Prostate gland (tissue), 2 donors: ENCODE measurements at regions not wholly inside any gene's neighbourhood (a gene's known extent, or its start where the extent isn't known, plus 50 kb on each side); places are given as distances from the start of the nearest gene placed in this dataset.

ENCODE experiments used
- DNase-seq: peaks from one replicate; pipeline ENCODE4 v3.0.0-alpha.2; 2019; ENCODE audit warnings: low spot score
- H3K27ac ChIP-seq, 2 donors: fragments of 200-600 bp; sonication (generic); 2 replicates each; pipeline ENCODE4 v1.5.1; 2017 to 2019
- H3K27me3 ChIP-seq: fragments of 200-600 bp; sonication (generic); replicated peaks from 2 replicates; pipeline ENCODE4 v1.5.1; 2019; ENCODE audit not compliant: insufficient read depth
- H3K36me3 ChIP-seq, 2 donors: fragments of 200-600 bp; sonication (generic); 1 replicate in 1 of 2; 2 replicates in 1 of 2; pipeline versions ENCODE4 v1.5.1 to v1.8.1; 2017 to 2019
- H3K4me1 ChIP-seq: fragments of 200-600 bp; sonication (generic); replicated peaks from 2 replicates; pipeline ENCODE4 v1.5.1; 2019
- H3K4me3 ChIP-seq, 2 donors: fragments of 200-600 bp; sonication (generic); 2 replicates each; pipeline ENCODE4 v1.5.1; 2017 to 2019
- H3K9me3 ChIP-seq: fragments of 200-600 bp; sonication (generic); 2 replicates; pipeline ENCODE4 v1.5.1; 2017
- POLR2A ChIP-seq: fragments of 450-650 bp; IDR thresholded peaks from one replicate; pipeline ENCODE4 v1.6.1; 2016; ENCODE audit warnings: antibody characterized with exemption, mild to moderate bottlenecking
- POLR2AphosphoS5 ChIP-seq: sonication (generic); formaldehyde crosslinking; IDR thresholded peaks from one replicate; pipeline ENCODE4 v1.6.1; 2017; ENCODE audit warnings: antibody characterized with exemption
- WGBS: methylation state at CpG from one replicate; pipeline ENCODE4 v1.1.5; 2018; 5-methylcytosine and 5-hydroxymethylcytosine counted together
- intact Hi-C: fragments of 100-400 bp; cut with DNase I; formaldehyde crosslinking; loops from one replicate; pipeline ENCODE4 v1.14.2; 2022
- TF ChIP-seq, protein P1 (sequence below), 4 experiments: fragments of 200-600 bp in 2 of 4; fragments of 450-650 bp in 2 of 4; sonication (generic) in 2 of 4; IDR thresholded peaks; 1 replicate in 3 of 4; 2 replicates in 1 of 4; pipeline ENCODE4 v1.5.1; 2016 to 2019; ENCODE audit warnings: antibody characterized with exemption in 4 of 4, mild to moderate bottlenecking in 2 of 4, moderate library complexity in 2 of 4

DNA sequence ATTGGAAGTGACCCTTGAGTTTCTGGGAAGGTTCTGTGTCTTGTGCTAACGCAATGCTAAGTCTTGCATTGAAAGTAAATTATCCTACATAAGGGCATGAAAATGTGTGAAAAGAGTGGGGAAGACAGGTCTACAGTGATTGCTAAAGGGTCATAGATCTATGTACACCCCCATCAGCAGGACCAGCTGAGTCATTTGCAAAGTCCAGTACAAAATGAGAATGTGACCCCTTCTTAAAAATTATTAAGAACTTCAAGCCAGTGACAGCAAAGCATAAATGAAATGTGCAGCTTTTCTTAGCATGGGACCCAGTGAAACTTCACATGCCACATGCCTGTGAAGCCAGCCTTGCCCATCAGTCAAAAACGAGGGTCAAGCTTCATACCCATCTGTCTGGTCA lies 640.7 kb upstream of the MKI67 start:
- TF ChIP-seq, protein P1, sequence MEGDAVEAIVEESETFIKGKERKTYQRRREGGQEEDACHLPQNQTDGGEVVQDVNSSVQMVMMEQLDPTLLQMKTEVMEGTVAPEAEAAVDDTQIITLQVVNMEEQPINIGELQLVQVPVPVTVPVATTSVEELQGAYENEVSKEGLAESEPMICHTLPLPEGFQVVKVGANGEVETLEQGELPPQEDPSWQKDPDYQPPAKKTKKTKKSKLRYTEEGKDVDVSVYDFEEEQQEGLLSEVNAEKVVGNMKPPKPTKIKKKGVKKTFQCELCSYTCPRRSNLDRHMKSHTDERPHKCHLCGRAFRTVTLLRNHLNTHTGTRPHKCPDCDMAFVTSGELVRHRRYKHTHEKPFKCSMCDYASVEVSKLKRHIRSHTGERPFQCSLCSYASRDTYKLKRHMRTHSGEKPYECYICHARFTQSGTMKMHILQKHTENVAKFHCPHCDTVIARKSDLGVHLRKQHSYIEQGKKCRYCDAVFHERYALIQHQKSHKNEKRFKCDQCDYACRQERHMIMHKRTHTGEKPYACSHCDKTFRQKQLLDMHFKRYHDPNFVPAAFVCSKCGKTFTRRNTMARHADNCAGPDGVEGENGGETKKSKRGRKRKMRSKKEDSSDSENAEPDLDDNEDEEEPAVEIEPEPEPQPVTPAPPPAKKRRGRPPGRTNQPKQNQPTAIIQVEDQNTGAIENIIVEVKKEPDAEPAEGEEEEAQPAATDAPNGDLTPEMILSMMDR (IDR thresholded peaks at IDR 0.05), result no peak
- TF ChIP-seq POLR2AphosphoS5, result no peak
- TF ChIP-seq POLR2A, result no peak
- Histone ChIP-seq H3K9me3 (no peaks in the 10 kb centered on the region), H3K27ac (no peak overlapping the region), H3K4me3 (no peak overlapping the region), H3K27me3 (no peaks in the 10 kb centered on the region), H3K4me1 (no peaks in the 10 kb centered on the region), H3K36me3 (no peaks in the 10 kb centered on the region)
- 79% methylated on average over 2 of the region's 2 CpGs for WGBS
- intact Hi-C loops, result no loop called here
- DNase-seq, result no peak

DNA sequence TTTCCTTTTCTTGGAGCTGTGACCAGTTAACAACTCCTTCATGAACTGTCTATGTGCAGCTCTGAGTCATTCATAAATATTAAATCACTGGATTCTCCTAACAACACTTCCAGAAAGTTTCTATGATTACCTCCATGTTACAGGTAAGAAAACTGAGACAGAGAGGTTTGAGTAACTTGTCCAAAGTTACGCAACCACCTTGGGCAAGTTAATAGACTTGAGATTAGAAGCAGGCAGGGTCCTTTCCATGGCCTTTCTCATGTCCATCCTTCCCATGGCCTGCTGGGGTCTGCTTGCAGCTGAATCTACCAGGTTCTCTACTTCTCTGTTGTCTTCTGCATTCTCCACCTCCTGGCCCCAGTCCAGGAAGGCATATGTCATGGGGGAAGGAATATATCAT lies 648.8 kb upstream of the MKI67 start:
- H3K4me3 ChIP-seq, result no peak overlapping the region

DNA sequence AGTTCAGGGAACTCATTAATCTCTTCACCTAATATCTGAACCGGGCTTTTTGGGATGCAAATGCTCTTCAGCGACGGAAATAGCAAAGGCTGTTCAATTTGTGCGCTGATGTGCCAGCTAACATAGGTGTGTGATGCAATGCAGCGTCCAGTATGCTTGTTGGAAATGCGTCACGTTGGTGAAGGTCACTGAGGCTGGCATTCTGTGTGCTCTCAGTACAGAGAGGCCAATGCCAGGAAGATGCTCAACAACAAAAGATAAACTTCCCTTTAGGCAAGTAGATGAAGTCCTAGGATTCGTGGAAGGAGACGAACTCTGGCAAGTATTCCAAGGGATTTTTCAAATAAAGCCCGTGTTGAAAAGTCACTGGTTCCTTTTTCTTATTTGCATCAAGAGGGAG lies 649.5 kb upstream of the MKI67 start:
- no peaks in the 10 kb centered on the region for H3K36me3 ChIP-seq
- no peaks in the 10 kb centered on the region for H3K4me1 ChIP-seq
- H3K27ac ChIP-seq, result no peak overlapping the region
- no peak overlapping the region for H3K4me3 ChIP-seq
- WGBS, result 92% methylated on average over 10 of the region's 10 CpGs
- intact Hi-C loops, result no loop called here
- H3K9me3 ChIP-seq, result no peaks in the 10 kb centered on the region
- TF ChIP-seq, protein P1 (IDR thresholded peaks at IDR 0.05), result no peak
- TF ChIP-seq POLR2A (no peak), POLR2AphosphoS5 (no peak)
- no peaks in the 10 kb centered on the region for H3K27me3 ChIP-seq
- DNase-seq, result no peak

More for the DNA sequence above, 648.8 kb upstream of the MKI67 start:
- no peak for TF ChIP-seq POLR2AphosphoS5
- TF ChIP-seq, protein P1 (IDR thresholded peaks at IDR 0.05), result no peak
- TF ChIP-seq POLR2A, result no peak
- H3K36me3 ChIP-seq, result no peaks in the 10 kb centered on the region
- WGBS, result 96% methylated on average over 1 of the region's 1 CpG
- DNase-seq, result no peak
- no peaks in the 10 kb centered on the region for H3K9me3 ChIP-seq
- H3K27ac ChIP-seq, result no peak overlapping the region
- no peaks in the 10 kb centered on the region for H3K27me3 ChIP-seq
- intact Hi-C loops, result no loop called here
- no peaks in the 10 kb centered on the region for H3K4me1 ChIP-seq

DNA sequence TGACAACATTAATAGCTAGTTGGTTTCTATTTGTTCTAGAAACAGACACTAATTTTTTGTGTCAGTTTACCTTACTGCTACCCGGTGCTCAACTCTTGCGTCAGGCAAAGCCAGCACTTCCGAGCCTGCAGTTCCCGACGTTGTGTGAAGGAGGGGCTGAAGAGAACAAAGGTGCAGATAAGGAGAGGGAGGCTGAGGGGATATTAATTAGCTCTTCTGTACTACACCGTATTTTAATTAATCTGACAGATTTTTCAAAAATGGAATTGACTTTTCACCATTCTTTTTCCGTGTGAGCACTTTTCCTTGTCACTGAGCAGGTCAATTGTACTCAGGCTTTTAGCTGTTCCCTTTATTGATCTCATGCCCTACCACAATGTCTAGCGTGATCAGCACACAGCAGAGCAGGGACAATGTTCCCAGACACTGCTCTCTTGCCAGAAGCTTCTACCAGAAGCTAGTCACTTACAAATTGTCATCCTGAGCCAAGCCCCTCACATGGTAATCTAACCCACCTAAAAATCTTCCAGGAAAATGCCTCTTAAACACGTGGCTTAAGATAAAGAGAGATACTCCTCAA lies 650.5 kb upstream of the MKI67 start:
- Histone ChIP-seq H3K4me3 (no peak overlapping the region), H3K4me1 (no peaks in the 10 kb centered on the region), H3K27me3 (no peaks in the 10 kb centered on the region), H3K27ac (no peak overlapping the region), H3K9me3 (no peaks in the 10 kb centered on the region), H3K36me3 (no peaks in the 10 kb centered on the region)
- no peak for DNase-seq
- 77% methylated on average over 9 of the region's 9 CpGs for WGBS
- no peak for TF ChIP-seq POLR2A
- TF ChIP-seq, protein P1 (IDR thresholded peaks at IDR 0.05), result no peak
- intact Hi-C loops, result no loop called here

DNA sequence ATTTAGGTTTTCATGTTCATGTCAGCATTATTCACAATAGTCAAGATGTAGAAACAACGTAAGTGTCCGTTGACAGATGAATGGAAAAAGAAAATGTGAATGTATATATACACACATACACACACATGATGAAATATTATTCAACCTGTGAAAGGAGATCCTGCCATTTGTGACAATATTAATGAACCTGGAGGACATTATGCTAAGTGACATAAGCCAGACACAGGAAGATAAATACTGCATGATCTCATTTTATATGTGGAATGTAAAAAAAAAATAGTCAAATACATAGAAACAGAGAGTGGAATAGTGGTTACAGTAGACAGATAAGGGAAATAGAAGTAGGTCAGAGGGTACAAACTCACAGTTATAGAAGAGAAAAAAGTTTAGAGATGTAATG lies 651.1 kb upstream of the MKI67 start:
- Histone ChIP-seq H3K4me3 (no peak overlapping the region), H3K4me1 (no peaks in the 10 kb centered on the region), H3K9me3 (no peaks in the 10 kb centered on the region), H3K36me3 (no peaks in the 10 kb centered on the region), H3K27me3 (no peaks in the 10 kb centered on the region), H3K27ac (no peak overlapping the region)
- intact Hi-C loops, result no loop called here
- DNase-seq, result no peak
- TF ChIP-seq, protein P1 (IDR thresholded peaks at IDR 0.05), result no peak
- no peak for TF ChIP-seq POLR2A
- no peak for TF ChIP-seq POLR2AphosphoS5
- 92% methylated on average over 2 of the region's 2 CpGs for WGBS
